Smooth muscle cell (in vitro differentiated cells): ENCODE measurements at regions not wholly inside any gene's neighbourhood (a gene's known extent, or its start where the extent isn't known, plus 50 kb on each side); places are given as distances from the start of the nearest gene placed in this dataset.

Source experiments
- DNase-seq: peaks from one replicate; lab custom pipeline; 2025; ENCODE audit not compliant: unreplicated experiment; lab: John Stamatoyannopoulos, UW
- H2AFZ ChIP-seq: fragments of 200-600 bp; sonication (generic); 2 replicates; pipeline ENCODE4 v1.6.0; 2016; ENCODE audit warnings: antibody characterized with exemption, low read depth, mild to moderate bottlenecking
- H3F3A ChIP-seq: fragments of 200-600 bp; sonication (generic); 2 replicates; pipeline ENCODE4 v1.6.0; 2017; ENCODE audit warnings: antibody characterized with exemption, low read depth
- H3K27ac ChIP-seq: fragments of 200-600 bp; sonication (generic); 2 replicates; pipeline ENCODE4 v1.5.1; 2016; ENCODE audit warnings: low read depth, mild to moderate bottlenecking
- H3K27me3 ChIP-seq: fragments of 200-600 bp; sonication (generic); 2 replicates; pipeline ENCODE4 v1.6.1; 2016; ENCODE audit warnings: low read depth, mild to moderate bottlenecking
- H3K36me3 ChIP-seq: fragments of 200-600 bp; sonication (generic); 2 replicates; pipeline ENCODE4 v1.5.1; 2016; ENCODE audit warnings: low read depth
- H3K4me1 ChIP-seq: fragments of 200-600 bp; sonication (generic); 2 replicates; pipeline ENCODE4 v1.5.1; 2016; ENCODE audit warnings: low read depth
- H3K4me2 ChIP-seq: fragments of 200-600 bp; sonication (generic); 2 replicates; pipeline ENCODE4 v1.6.0; 2016; ENCODE audit warnings: mild to moderate bottlenecking
- H3K4me3 ChIP-seq: fragments of 200-600 bp; sonication (generic); 2 replicates; pipeline ENCODE4 v1.5.1; 2016; ENCODE audit warnings: mild to moderate bottlenecking
- H3K79me2 ChIP-seq: fragments of 200-600 bp; sonication (generic); 2 replicates; pipeline ENCODE4 v1.6.0; 2016; ENCODE audit warnings: low read depth, mild to moderate bottlenecking
- H3K9ac ChIP-seq: fragments of 200-600 bp; sonication (generic); 2 replicates; pipeline ENCODE4 v1.6.0; 2016; ENCODE audit warnings: low read depth
- H3K9me3 ChIP-seq: fragments of 200-600 bp; sonication (generic); replicated peaks from 2 replicates; pipeline ENCODE4 v1.5.1; 2016; ENCODE audit warnings: low read depth
- H4K20me1 ChIP-seq: fragments of 200-600 bp; sonication (generic); 2 replicates; pipeline ENCODE4 v1.6.0; 2016; ENCODE audit warnings: low read depth
- CTCF ChIP-seq: fragments of 200-600 bp; sonication (generic); IDR thresholded peaks from 2 replicates; pipeline ENCODE4 v1.5.1; 2017; ENCODE audit warnings: borderline replicate concordance, mild to moderate bottlenecking, antibody characterized with exemption; ENCODE audit not compliant: insufficient read depth, poor library complexity, severe bottlenecking
- WGBS: methylation state at CpG from one replicate; pipeline ENCODE4 v1.1.7; 2016; ENCODE audit warnings: low lambda C conversion rate; 5-methylcytosine and 5-hydroxymethylcytosine counted together

DNA sequence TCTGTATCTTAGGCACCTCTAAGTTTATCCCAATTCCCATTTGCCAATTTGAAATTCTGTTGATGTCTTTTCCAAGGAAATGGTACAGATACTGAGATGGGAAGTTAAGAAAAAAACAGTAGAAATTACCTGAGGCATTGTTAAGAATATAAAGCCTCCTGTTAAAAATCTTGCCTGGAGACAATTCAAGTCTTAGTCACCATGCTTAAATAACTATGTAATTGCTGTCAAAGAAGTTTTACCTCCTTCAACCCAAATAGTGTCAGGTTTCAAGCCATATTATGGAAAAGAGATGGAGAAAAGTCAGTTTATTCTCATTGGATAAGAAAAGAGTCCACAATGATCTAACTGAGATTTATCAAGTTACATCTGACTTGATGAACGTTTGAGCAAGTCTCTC, 974.7 kb downstream of the GALC start:
- 59% methylated on average over 1 of the region's 1 CpG for WGBS

GRCh38 chr14:87017335-87017734, 975.6 kb downstream of the GALC start:
- H3K27ac ChIP-seq: no peak overlapping the region
- no peak overlapping the region for H3K4me2 ChIP-seq
- no peaks in the 10 kb centered on the region for H3K36me3 ChIP-seq
- H3K9ac ChIP-seq: no peak overlapping the region
- H4K20me1 ChIP-seq: no peaks in the 10 kb centered on the region
- peaks cover 4% of the 10 kb centered on the region for H3F3A ChIP-seq
- no peaks in the 10 kb centered on the region for H3K9me3 ChIP-seq
- no peak for TF ChIP-seq CTCF
- H3K27me3 ChIP-seq: no peaks in the 10 kb centered on the region
- H3K4me3 ChIP-seq: no peak overlapping the region
- 45% methylated on average over 2 of the region's 2 CpGs for WGBS
- no peak for DNase-seq
- peaks cover 12% of the 10 kb centered on the region for H3K4me1 ChIP-seq
- H2AFZ ChIP-seq: no peak overlapping the region
- H3K79me2 ChIP-seq: no peaks in the 10 kb centered on the region

More for the DNA sequence above, 974.7 kb downstream of the GALC start:
- no peaks in the 10 kb centered on the region for H3K27me3 ChIP-seq
- H3K27ac ChIP-seq: no peak overlapping the region
- no peak overlapping the region for H3K4me3 ChIP-seq
- H3K4me1 ChIP-seq: peaks cover 12% of the 10 kb centered on the region
- H3K9me3 ChIP-seq: no peaks in the 10 kb centered on the region
- H3K79me2 ChIP-seq: no peaks in the 10 kb centered on the region
- H2AFZ ChIP-seq: no peak overlapping the region
- H3K36me3 ChIP-seq: no peaks in the 10 kb centered on the region
- TF ChIP-seq CTCF: no peak
- H3F3A ChIP-seq: peaks cover 4% of the 10 kb centered on the region
- H3K4me2 ChIP-seq: no peak overlapping the region
- H3K9ac ChIP-seq: no peak overlapping the region
- H4K20me1 ChIP-seq: no peaks in the 10 kb centered on the region
- DNase-seq: no peak

- 78% methylated on average over 3 of the region's 3 CpGs for WGBS
- H3K36me3 ChIP-seq: no peaks in the 10 kb centered on the region
Measured at GRCh38 chr14:87014856-87015255, 978.1 kb downstream of the GALC start.

More at GRCh38 chr14:87014856-87015255, 978.1 kb downstream of the GALC start:
- Histone ChIP-seq H3K27me3 (no peaks in the 10 kb centered on the region), H3K9ac (no peak overlapping the region), H3K4me3 (no peak overlapping the region), H3K79me2 (no peaks in the 10 kb centered on the region), H4K20me1 (no peaks in the 10 kb centered on the region), H3F3A (peaks cover 3% of the 10 kb centered on the region), H2AFZ (no peak overlapping the region), H3K4me2 (no peak overlapping the region), H3K9me3 (no peaks in the 10 kb centered on the region), H3K4me1 (peaks cover 12% of the 10 kb centered on the region), H3K27ac (no peak overlapping the region)
- DNase-seq: no peak
- no peak for TF ChIP-seq CTCF
